ACC112 (cell line): ENCODE measurements at regions not wholly inside any gene's neighbourhood (a gene's known extent, or its start where the extent isn't known, plus 50 kb on each side); places are given as distances from the start of the nearest gene placed in this dataset.
A peak's percentile ranks its signal among the peaks of the same experiment; 100 is the strongest.

Source experiments
- H2AFZ ChIP-seq: fragments of 200-600 bp; sonication (generic); one replicate; pipeline ENCODE4 v1.6.0; 2017; ENCODE audit warnings: antibody characterized with exemption, low read length; ENCODE audit not compliant: unreplicated experiment
- H3K27ac ChIP-seq: fragments of 200-600 bp; sonication (generic); 2 replicates; pipeline ENCODE4 v1.5.1; 2014; ENCODE audit warnings: low read depth, mild to moderate bottlenecking, antibody characterized with exemption, low read length, moderate library complexity
- H3K27me3 ChIP-seq: fragments of 200-600 bp; sonication (generic); 2 replicates; pipeline ENCODE4 v1.6.1; 2014; ENCODE audit warnings: mild to moderate bottlenecking, antibody characterized with exemption, low read length, moderate library complexity, mixed read lengths; ENCODE audit not compliant: insufficient read depth
- H3K36me3 ChIP-seq: fragments of 200-600 bp; sonication (generic); 2 replicates; pipeline ENCODE4 v1.6.1; 2016; ENCODE audit warnings: mild to moderate bottlenecking, antibody characterized with exemption, low read length, moderate library complexity, mixed read lengths; ENCODE audit not compliant: insufficient read depth
- H3K4me1 ChIP-seq: fragments of 200-600 bp; sonication (generic); one replicate; pipeline ENCODE4 v1.6.1; 2016; ENCODE audit warnings: low read length, mixed read lengths; ENCODE audit not compliant: insufficient read depth, unreplicated experiment, control insufficient read depth
- H3K4me3 ChIP-seq: fragments of 200-600 bp; sonication (generic); 2 replicates; pipeline ENCODE4 v1.5.1; 2014; ENCODE audit warnings: mild to moderate bottlenecking, low read depth, low read length
- H3K79me2 ChIP-seq: fragments of 200-600 bp; sonication (generic); one replicate; pipeline ENCODE4 v1.6.0; 2016; ENCODE audit warnings: low read length; ENCODE audit not compliant: control insufficient read depth, unreplicated experiment, insufficient read depth

DNA sequence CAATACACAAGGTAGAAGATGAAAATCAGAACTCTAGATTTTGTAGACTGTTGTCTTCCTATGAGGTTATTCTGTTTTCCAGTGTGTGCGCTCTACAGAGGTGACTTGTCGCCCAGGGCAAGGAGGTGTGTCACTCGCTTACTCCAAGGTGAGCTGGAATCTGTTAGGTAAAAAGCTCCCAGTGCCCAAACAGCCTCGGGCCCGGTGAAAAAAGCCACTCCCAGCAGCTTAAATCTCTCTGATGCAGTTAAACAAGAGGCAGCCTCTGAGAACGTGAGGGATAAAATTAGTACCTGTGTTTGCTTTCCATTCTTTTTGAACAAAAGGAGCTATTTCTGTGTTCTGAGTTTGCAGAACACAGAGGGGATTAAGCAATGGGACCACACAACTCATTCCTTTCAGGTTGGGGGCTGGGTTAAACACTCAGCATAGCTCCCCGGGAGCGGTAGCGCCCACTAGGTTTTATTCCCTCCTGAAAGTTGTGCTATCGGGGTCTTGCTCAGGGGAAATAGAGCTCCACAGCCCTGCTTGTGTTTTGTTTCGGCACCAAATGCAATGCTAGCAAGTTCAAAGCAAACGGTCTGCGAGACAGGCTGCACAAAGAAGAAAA lies 181.2 kb downstream of the FOXA2 start:
- Histone ChIP-seq H3K27ac (no peak overlapping the region), H3K4me3 (peak overlapping the region; percentile 55), H2AFZ (peak overlapping the region; percentile 14), H3K36me3 (no peaks in the 10 kb centered on the region), H3K27me3 (no peaks in the 10 kb centered on the region), H3K79me2 (no peaks in the 10 kb centered on the region), H3K4me1 (no peaks in the 10 kb centered on the region)

DNA sequence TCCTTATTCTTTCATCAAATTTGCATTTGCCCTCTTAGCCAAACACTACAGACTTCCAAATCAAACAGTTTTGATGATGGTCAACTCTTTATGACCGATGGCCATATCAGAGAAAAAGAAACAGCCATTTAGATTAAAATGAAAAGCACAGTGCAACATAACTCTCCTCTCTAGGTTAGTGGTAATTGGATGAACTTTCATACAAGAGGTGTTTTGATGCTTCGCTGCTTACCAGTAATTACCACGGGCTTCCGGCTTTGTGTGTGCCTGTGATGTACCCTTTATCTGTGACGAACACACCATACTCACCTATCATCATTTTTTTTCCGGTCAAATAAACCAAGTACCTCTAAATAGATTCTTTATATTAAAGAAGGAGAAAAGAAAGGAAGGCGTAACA lies 181.8 kb downstream of the FOXA2 start:
- H3K27ac ChIP-seq, result no peak overlapping the region
- no peaks in the 10 kb centered on the region for H3K27me3 ChIP-seq
- no peak overlapping the region for H3K4me3 ChIP-seq
- no peaks in the 10 kb centered on the region for H3K4me1 ChIP-seq
- H3K79me2 ChIP-seq, result no peaks in the 10 kb centered on the region
- no peak overlapping the region for H2AFZ ChIP-seq
- H3K36me3 ChIP-seq, result no peaks in the 10 kb centered on the region

DNA sequence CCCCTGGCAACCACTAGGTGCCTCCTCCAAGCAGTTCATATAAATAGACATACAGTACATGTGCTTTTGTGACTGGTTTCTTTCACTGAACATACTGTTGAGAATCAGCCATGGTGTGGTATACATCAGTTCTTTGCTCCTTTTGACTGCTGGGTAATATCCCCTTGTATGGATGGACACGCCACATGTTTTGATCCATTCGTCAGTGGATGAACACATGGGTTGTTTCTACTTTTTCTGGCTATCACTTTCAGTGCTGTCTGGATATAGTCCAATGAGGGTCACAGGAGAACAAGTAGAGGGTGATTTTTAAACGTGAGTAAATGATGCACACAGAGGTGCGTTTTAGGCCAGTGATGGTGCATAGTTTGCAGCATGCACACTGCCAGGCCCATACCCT lies 183.9 kb downstream of the FOXA2 start:
- no peaks in the 10 kb centered on the region for H3K79me2 ChIP-seq
- H3K4me1 ChIP-seq, result no peaks in the 10 kb centered on the region
- H3K27ac ChIP-seq, result no peak overlapping the region
- no peaks in the 10 kb centered on the region for H3K36me3 ChIP-seq
- H3K27me3 ChIP-seq, result 0 out of 2 replicates have a peak, but pooled peaks cover under 1% of the 10 kb centered on the region
- no peak overlapping the region for H3K4me3 ChIP-seq
- no peak overlapping the region for H2AFZ ChIP-seq

DNA sequence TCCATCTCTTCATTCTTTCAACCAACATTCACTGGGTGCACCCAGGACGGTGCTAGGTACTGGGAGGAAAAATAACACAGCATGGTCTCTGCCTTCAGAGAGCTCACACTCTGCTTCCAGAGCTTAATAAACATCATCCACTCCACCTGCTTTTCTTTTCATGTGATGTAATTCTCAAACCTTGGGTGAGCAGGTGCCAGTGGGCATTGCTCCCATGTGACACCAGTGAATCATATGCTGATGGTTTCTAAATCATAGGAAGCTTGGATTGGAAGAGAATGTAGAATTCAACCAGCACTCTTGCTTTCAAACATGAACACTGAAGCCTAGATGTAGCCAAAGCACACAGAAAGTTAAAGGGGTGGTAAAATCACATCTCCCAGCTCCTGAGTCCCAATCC lies 189.8 kb downstream of the FOXA2 start:
- Histone ChIP-seq H3K4me3 (no peak overlapping the region), H3K27ac (no peak overlapping the region), H3K79me2 (no peaks in the 10 kb centered on the region), H3K4me1 (no peaks in the 10 kb centered on the region), H3K27me3 (peaks cover 9% of the 10 kb centered on the region; the same call in 1 of the 2 replicates), H3K36me3 (no peaks in the 10 kb centered on the region), H2AFZ (no peak overlapping the region)

DNA sequence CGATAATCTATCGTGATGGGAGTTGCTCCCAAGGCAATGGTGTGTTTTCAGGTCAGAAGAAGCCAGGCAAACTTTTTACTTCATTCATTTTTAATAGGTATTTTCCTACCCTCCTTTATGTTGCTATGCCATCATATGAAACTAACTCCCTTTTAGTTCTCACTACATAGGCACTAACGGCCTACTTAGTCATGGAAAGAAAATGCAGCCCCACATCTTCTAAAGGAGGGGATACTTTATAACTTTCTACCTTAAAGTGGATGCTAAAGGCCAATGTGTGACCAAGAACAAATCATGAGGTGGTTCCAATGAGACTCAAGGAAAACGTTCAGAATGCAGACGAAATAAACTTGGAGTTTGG lies 193.8 kb downstream of the FOXA2 start:
- Histone ChIP-seq H3K27me3 (peaks cover 9% of the 10 kb centered on the region; the same call in 1 of the 2 replicates), H3K36me3 (no peaks in the 10 kb centered on the region), H3K27ac (no peak overlapping the region), H3K4me1 (no peaks in the 10 kb centered on the region), H3K4me3 (no peak overlapping the region), H2AFZ (no peak overlapping the region), H3K79me2 (no peaks in the 10 kb centered on the region)

DNA sequence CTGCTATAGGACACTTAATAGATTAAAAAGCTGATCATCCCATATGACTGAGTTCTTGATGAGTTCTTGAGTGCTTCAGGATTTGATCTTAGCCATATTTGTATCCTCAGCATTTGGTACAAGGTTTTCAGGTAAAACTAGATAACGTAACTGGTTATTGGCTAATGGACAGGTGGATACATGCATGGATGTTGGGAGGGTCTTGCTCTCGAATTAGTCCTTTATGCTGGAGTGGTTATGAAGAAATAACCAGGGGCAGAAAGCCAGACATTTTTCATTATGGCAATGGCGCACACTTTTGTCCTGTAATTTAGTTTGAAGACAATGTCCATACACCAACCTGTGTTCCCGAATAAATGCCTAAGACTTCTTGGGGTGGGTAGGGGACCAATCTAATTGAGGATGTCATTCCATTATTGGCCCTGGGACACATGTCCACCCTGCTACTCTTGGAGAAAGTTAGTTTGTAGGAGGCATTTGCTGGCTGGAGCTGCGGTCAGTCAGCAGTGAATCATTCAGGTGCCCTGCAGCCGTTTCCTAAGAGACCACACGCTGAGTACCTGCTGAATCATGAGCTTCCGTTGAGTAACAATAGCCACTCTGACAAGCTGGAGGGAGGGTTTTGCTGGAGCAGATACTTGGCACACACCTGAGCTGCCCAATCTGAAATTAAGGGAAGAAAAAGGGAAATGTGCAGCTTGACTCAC lies 194.4 kb downstream of the FOXA2 start:
- Histone ChIP-seq H3K27ac (no peak overlapping the region), H3K4me1 (no peaks in the 10 kb centered on the region), H3K79me2 (no peaks in the 10 kb centered on the region), H2AFZ (no peak overlapping the region), H3K4me3 (no peak overlapping the region), H3K27me3 (peaks cover 5% of the 10 kb centered on the region; the same call in 1 of the 2 replicates), H3K36me3 (no peaks in the 10 kb centered on the region)

DNA sequence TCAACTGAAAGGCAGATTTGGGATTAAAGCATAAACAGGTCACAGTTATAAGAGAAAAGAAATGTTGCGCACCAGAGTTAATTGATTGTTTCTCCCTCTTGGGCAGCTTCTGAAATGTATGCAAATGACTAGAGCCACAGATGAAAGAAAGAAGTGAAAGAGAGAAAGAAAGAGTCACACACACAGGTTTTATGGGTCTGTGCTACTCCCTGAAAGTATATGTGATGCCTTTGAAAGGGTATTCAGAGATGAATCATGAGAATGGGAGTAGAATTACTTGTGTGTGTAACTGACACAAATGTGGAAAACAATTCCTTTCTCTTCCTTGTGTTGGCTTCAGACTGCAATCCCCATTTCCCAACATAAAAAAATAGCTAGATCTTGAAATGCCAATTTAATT lies 196.9 kb downstream of the FOXA2 start:
- Histone ChIP-seq H3K27me3 (no peaks in the 10 kb centered on the region), H3K79me2 (no peaks in the 10 kb centered on the region), H3K27ac (no peak overlapping the region), H3K36me3 (no peaks in the 10 kb centered on the region), H3K4me1 (no peaks in the 10 kb centered on the region), H3K4me3 (no peak overlapping the region), H2AFZ (no peak overlapping the region)

DNA sequence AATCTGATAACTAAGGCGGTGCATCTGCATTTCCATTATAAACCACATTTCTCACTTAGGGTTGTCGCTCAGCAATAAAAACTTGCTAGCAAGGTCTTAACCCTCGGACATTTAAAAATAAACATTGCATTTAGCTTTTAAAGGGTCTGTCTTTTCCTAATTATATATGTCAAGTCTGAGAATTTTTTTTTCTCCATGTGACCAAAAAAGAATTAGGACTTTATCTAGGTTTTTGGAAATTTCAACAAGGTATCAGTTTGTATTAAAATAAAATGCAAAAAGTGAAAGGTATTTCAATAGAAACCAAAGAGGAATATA lies 198.1 kb downstream of the FOXA2 start:
- Histone ChIP-seq H3K27ac (no peak overlapping the region), H3K36me3 (no peaks in the 10 kb centered on the region), H3K27me3 (no peaks in the 10 kb centered on the region), H3K79me2 (no peaks in the 10 kb centered on the region), H3K4me1 (no peaks in the 10 kb centered on the region), H2AFZ (no peak overlapping the region), H3K4me3 (no peak overlapping the region)

DNA sequence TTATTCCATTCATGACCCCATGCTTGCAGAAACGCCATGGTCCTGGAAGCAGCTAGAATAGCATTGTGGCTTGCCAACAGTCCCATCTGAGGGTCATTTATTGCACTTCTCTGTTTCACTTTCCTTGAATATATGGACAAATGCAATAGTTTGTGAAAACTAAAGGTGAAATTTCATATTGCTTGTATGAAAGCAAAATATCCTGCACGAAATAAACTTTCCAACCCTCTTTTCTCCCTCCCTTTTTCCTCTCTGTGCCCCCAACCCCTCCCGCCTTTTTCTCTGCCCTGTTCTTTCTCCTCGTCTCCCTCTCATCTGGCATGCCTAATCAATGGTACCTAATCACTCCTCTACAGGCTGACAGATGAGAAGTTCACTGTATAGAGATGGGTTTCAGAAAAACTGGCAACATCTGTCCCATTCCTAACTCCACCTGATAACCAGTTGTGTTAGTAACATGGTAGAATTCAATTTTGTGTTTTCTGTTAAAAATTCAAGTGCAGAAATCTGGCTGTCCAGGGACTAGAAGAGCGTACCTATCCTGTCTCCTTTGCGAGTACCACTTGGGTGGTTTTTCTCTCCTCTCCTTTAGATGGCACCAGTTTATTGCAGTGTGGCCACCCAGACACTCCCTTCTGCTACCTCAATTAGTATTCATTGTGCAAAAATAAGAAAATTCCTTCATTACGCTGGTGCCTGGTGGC lies 198.6 kb downstream of the FOXA2 start:
- Histone ChIP-seq H3K79me2 (no peaks in the 10 kb centered on the region), H2AFZ (no peak overlapping the region), H3K27me3 (no peaks in the 10 kb centered on the region), H3K36me3 (no peaks in the 10 kb centered on the region), H3K4me1 (no peaks in the 10 kb centered on the region), H3K4me3 (no peak overlapping the region), H3K27ac (no peak overlapping the region)

DNA sequence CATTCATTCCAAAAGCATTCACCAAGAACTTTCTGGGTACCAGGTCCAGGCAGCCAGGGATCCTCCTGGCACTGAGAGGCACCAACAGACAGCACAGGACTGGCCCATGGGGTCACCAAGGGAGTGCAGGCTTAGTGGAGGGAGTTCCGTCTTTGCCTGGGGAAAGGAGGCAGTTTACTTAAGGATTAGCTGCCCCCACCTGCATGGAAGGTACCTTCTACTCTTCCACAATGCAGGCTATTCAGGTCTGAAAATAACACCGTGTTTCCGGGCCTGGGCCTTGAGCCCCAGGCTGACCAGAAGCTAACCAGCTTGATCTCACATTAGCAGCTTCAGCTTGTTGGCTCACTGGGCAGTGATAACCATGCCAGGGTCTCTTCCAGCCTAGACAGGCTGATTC lies 199.4 kb downstream of the FOXA2 start:
- Histone ChIP-seq H2AFZ (no peak overlapping the region), H3K36me3 (no peaks in the 10 kb centered on the region), H3K27me3 (no peaks in the 10 kb centered on the region), H3K79me2 (no peaks in the 10 kb centered on the region), H3K4me1 (no peaks in the 10 kb centered on the region), H3K4me3 (no peak overlapping the region), H3K27ac (no peak overlapping the region)

DNA sequence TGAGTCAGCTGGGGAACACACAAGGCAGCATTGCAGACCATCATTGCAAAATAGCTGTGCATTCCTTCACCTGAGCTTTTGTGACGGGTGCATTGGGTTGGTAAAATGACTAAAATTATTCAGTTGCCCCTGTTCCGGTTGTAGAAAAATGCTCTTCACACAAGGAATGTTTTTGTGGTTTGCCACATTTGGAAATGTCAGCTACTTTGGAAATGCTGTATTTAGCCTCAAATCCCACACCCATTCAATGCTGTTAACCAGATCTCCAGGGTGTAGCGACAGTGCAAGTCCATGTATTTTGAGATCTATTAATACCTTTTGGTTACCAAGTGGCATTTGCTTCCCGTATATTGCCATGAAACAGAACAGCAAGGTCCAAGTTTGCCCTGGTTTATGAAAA lies 201.2 kb downstream of the FOXA2 start:
- H3K36me3 ChIP-seq, result no peaks in the 10 kb centered on the region
- no peak overlapping the region for H3K4me3 ChIP-seq
- H3K27me3 ChIP-seq, result no peaks in the 10 kb centered on the region
- no peak overlapping the region for H3K27ac ChIP-seq
- no peaks in the 10 kb centered on the region for H3K4me1 ChIP-seq
- no peak overlapping the region for H2AFZ ChIP-seq
- H3K79me2 ChIP-seq, result no peaks in the 10 kb centered on the region
